ENCODE measurements at regions not wholly inside any gene's neighbourhood (a gene's known extent, or its start where the extent isn't known, plus 50 kb on each side); places are given as distances from the start of the nearest gene placed in this dataset.

DNA sequence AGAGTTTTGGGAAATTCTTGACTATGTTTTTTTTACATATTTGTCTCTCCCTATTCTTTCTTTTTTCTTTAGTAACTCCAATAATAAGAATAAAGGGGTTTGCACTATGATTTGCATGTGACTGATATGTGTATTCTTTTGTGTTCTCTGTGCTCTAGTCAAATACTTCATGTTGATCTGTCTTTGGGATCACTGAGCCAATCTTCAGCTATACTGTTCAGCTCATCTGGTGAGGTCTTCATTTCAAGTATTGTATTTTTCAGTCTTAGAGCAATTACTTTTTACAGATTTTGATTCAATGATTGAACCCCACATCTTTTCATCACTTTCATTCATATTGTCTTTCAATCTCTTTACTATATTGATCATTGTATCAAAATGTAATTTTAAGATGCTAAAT is 58.1 kb upstream of the TAF11L2 start:
- no peak overlapping the region for H3K4me2 ChIP-seq (ENCODE audit: low read length)
- no peaks in the 10 kb centered on the region for H3K79me1 ChIP-seq (ENCODE audit: low read length)
- H3K18ac ChIP-seq (ENCODE audit: low read length) = no peak overlapping the region
- no peak overlapping the region for H4K5ac ChIP-seq (ENCODE audit: low read length)
- no peaks in the 10 kb centered on the region for H3K27me3 ChIP-seq (ENCODE audit: insufficient read depth, low read length, poor library complexity)
- no peaks in the 10 kb centered on the region for H3K4me1 ChIP-seq (ENCODE audit: control insufficient read depth, low read depth, low read length)
- no peak overlapping the region for H2BK15ac ChIP-seq (replicated peaks; ENCODE audit: low read depth)
- no peak for DNase-seq
- no peaks in the 10 kb centered on the region for H3K79me2 ChIP-seq (ENCODE audit: control insufficient read depth, insufficient read depth, low read length)
- no peak overlapping the region for H3K4ac ChIP-seq (ENCODE audit: low read depth, low read length)
- H3K23ac ChIP-seq (ENCODE audit: low read length) = no peak overlapping the region
- H3K36me3 ChIP-seq (ENCODE audit: control insufficient read depth, insufficient read depth, low read length) = no peaks in the 10 kb centered on the region
- H2BK120ac ChIP-seq (ENCODE audit: low read depth, low read length) = no peak overlapping the region
- H3K4me3 ChIP-seq (ENCODE audit: low read length) = no peak overlapping the region
- H3K56ac ChIP-seq (ENCODE audit: low read length) = no peak overlapping the region
- H2BK5ac ChIP-seq (ENCODE audit: low read length) = no peak overlapping the region
- no peak overlapping the region for H2AK5ac ChIP-seq (ENCODE audit: low read length)
- no peak overlapping the region for H3K9ac ChIP-seq (ENCODE audit: low read length)
- H3K27ac ChIP-seq (ENCODE audit: low read depth, low read length) = no peak overlapping the region
- no peak overlapping the region for H4K8ac ChIP-seq (ENCODE audit: low read depth, low read length)

GRCh38 chr5:17440766-17441165 is 57.3 kb upstream of the TAF11L2 start:
- no peak overlapping the region for H3K4me3 ChIP-seq (ENCODE audit: low read length)
- no peak overlapping the region for H3K18ac ChIP-seq (ENCODE audit: low read length)
- no peaks in the 10 kb centered on the region for H3K4me1 ChIP-seq (ENCODE audit: control insufficient read depth, low read depth, low read length)
- H2BK120ac ChIP-seq (ENCODE audit: low read depth, low read length) = no peak overlapping the region
- no peaks in the 10 kb centered on the region for H3K36me3 ChIP-seq (ENCODE audit: control insufficient read depth, insufficient read depth, low read length)
- H2BK5ac ChIP-seq (ENCODE audit: low read length) = no peak overlapping the region
- no peak overlapping the region for H3K4me2 ChIP-seq (ENCODE audit: low read length)
- H3K9ac ChIP-seq (ENCODE audit: low read length) = no peak overlapping the region
- no peak overlapping the region for H2BK15ac ChIP-seq (replicated peaks; ENCODE audit: low read depth)
- H3K27me3 ChIP-seq (ENCODE audit: insufficient read depth, low read length, poor library complexity) = no peaks in the 10 kb centered on the region
- no peak overlapping the region for H3K27ac ChIP-seq (ENCODE audit: low read depth, low read length)
- no peaks in the 10 kb centered on the region for H3K79me2 ChIP-seq (ENCODE audit: control insufficient read depth, insufficient read depth, low read length)
- no peak overlapping the region for H3K56ac ChIP-seq (ENCODE audit: low read length)
- H4K8ac ChIP-seq (ENCODE audit: low read depth, low read length) = no peak overlapping the region
- H2AK5ac ChIP-seq (ENCODE audit: low read length) = no peak overlapping the region
- H3K23ac ChIP-seq (ENCODE audit: low read length) = no peak overlapping the region
- H4K5ac ChIP-seq (ENCODE audit: low read length) = no peak overlapping the region
- DNase-seq = no peak
- no peak overlapping the region for H3K4ac ChIP-seq (ENCODE audit: low read depth, low read length)
- no peaks in the 10 kb centered on the region for H3K79me1 ChIP-seq (ENCODE audit: low read length)

- no peak overlapping the region for H3K23ac ChIP-seq (ENCODE audit: low read length)
- no peak overlapping the region for H3K4me2 ChIP-seq (ENCODE audit: low read length)
- H3K4me1 ChIP-seq (ENCODE audit: control insufficient read depth, low read depth, low read length) = no peaks in the 10 kb centered on the region
- no peak for DNase-seq
- no peak overlapping the region for H3K18ac ChIP-seq (ENCODE audit: low read length)
- H4K5ac ChIP-seq (ENCODE audit: low read length) = no peak overlapping the region
- H3K4me3 ChIP-seq (ENCODE audit: low read length) = no peak overlapping the region
- H2AK5ac ChIP-seq (ENCODE audit: low read length) = no peak overlapping the region
- H3K27me3 ChIP-seq (ENCODE audit: insufficient read depth, low read length, poor library complexity) = no peaks in the 10 kb centered on the region
- no peaks in the 10 kb centered on the region for H3K79me1 ChIP-seq (ENCODE audit: low read length)
- no peak overlapping the region for H2BK120ac ChIP-seq (ENCODE audit: low read depth, low read length)
- H3K27ac ChIP-seq (ENCODE audit: low read depth, low read length) = no peak overlapping the region
- H3K4ac ChIP-seq (ENCODE audit: low read depth, low read length) = no peak overlapping the region
- H2BK15ac ChIP-seq (replicated peaks; ENCODE audit: low read depth) = no peak overlapping the region
- no peak overlapping the region for H2BK5ac ChIP-seq (ENCODE audit: low read length)
- H4K8ac ChIP-seq (ENCODE audit: low read depth, low read length) = no peak overlapping the region
- H3K36me3 ChIP-seq (ENCODE audit: control insufficient read depth, insufficient read depth, low read length) = no peaks in the 10 kb centered on the region
- H3K56ac ChIP-seq (ENCODE audit: low read length) = no peak overlapping the region
- no peaks in the 10 kb centered on the region for H3K79me2 ChIP-seq (ENCODE audit: control insufficient read depth, insufficient read depth, low read length)
- no CpG with 5 or more reads among the region's 3 CpGs for WGBS (ENCODE audit: extremely low coverage, insufficient coverage, low lambda C conversion rate)
- H3K9ac ChIP-seq (ENCODE audit: low read length) = no peak overlapping the region
Observed at GRCh38 chr5:17441351-17441750, 56.7 kb upstream of the TAF11L2 start.

GRCh38 chr5:17443333-17444130 is 54.5 kb upstream of the TAF11L2 start:
- no peak overlapping the region for H3K56ac ChIP-seq (ENCODE audit: low read length)
- no peak overlapping the region for H4K8ac ChIP-seq (ENCODE audit: low read depth, low read length)
- H2AK5ac ChIP-seq (ENCODE audit: low read length) = no peak overlapping the region
- H3K36me3 ChIP-seq (ENCODE audit: control insufficient read depth, insufficient read depth, low read length) = no peaks in the 10 kb centered on the region
- WGBS (ENCODE audit: extremely low coverage, insufficient coverage, low lambda C conversion rate) = no CpG with 5 or more reads among the region's 23 CpGs
- no peak overlapping the region for H2BK120ac ChIP-seq (ENCODE audit: low read depth, low read length)
- no peak overlapping the region for H3K23ac ChIP-seq (ENCODE audit: low read length)
- DNase-seq = peak; percentile 27
- no peak overlapping the region for H3K27ac ChIP-seq (ENCODE audit: low read depth, low read length)
- no peaks in the 10 kb centered on the region for H3K79me1 ChIP-seq (ENCODE audit: low read length)
- H4K5ac ChIP-seq (ENCODE audit: low read length) = no peak overlapping the region
- no peak overlapping the region for H3K4ac ChIP-seq (ENCODE audit: low read depth, low read length)
- H3K9ac ChIP-seq (ENCODE audit: low read length) = no peak overlapping the region
- H2BK15ac ChIP-seq (replicated peaks; ENCODE audit: low read depth) = no peak overlapping the region
- H3K27me3 ChIP-seq (ENCODE audit: insufficient read depth, low read length, poor library complexity) = no peaks in the 10 kb centered on the region
- no peak overlapping the region for H3K4me2 ChIP-seq (ENCODE audit: low read length)
- H2BK5ac ChIP-seq (ENCODE audit: low read length) = no peak overlapping the region
- H3K79me2 ChIP-seq (ENCODE audit: control insufficient read depth, insufficient read depth, low read length) = no peaks in the 10 kb centered on the region
- H3K18ac ChIP-seq (ENCODE audit: low read length) = no peak overlapping the region
- no peak overlapping the region for H3K4me3 ChIP-seq (ENCODE audit: low read length)
- no peaks in the 10 kb centered on the region for H3K4me1 ChIP-seq (ENCODE audit: control insufficient read depth, low read depth, low read length)

GRCh38 chr5:17444496-17444895 is 53.5 kb upstream of the TAF11L2 start:
- no peak overlapping the region for H3K23ac ChIP-seq (ENCODE audit: low read length)
- H2AK5ac ChIP-seq (ENCODE audit: low read length) = no peak overlapping the region
- no peak overlapping the region for H4K8ac ChIP-seq (ENCODE audit: low read depth, low read length)
- H3K79me2 ChIP-seq (ENCODE audit: control insufficient read depth, insufficient read depth, low read length) = no peaks in the 10 kb centered on the region
- no peak overlapping the region for H3K27ac ChIP-seq (ENCODE audit: low read depth, low read length)
- no peaks in the 10 kb centered on the region for H3K36me3 ChIP-seq (ENCODE audit: control insufficient read depth, insufficient read depth, low read length)
- no CpG with 5 or more reads among the region's 1 CpG for WGBS (ENCODE audit: extremely low coverage, insufficient coverage, low lambda C conversion rate)
- H3K9ac ChIP-seq (ENCODE audit: low read length) = no peak overlapping the region
- no peak overlapping the region for H3K4me3 ChIP-seq (ENCODE audit: low read length)
- H3K56ac ChIP-seq (ENCODE audit: low read length) = no peak overlapping the region
- no peak overlapping the region for H2BK5ac ChIP-seq (ENCODE audit: low read length)
- no peaks in the 10 kb centered on the region for H3K27me3 ChIP-seq (ENCODE audit: insufficient read depth, low read length, poor library complexity)
- H3K4ac ChIP-seq (ENCODE audit: low read depth, low read length) = no peak overlapping the region
- H3K4me2 ChIP-seq (ENCODE audit: low read length) = no peak overlapping the region
- no peak overlapping the region for H2BK15ac ChIP-seq (replicated peaks; ENCODE audit: low read depth)
- no peak for DNase-seq
- no peaks in the 10 kb centered on the region for H3K79me1 ChIP-seq (ENCODE audit: low read length)
- no peak overlapping the region for H2BK120ac ChIP-seq (ENCODE audit: low read depth, low read length)
- no peak overlapping the region for H4K5ac ChIP-seq (ENCODE audit: low read length)
- H3K4me1 ChIP-seq (ENCODE audit: control insufficient read depth, low read depth, low read length) = no peaks in the 10 kb centered on the region
- H3K18ac ChIP-seq (ENCODE audit: low read length) = no peak overlapping the region

GRCh38 chr5:17445185-17445584 is 52.8 kb upstream of the TAF11L2 start:
- Histone ChIP-seq H3K36me3 (ENCODE audit: control insufficient read depth, insufficient read depth, low read length) (no peaks in the 10 kb centered on the region), H2BK5ac (ENCODE audit: low read length) (no peak overlapping the region), H3K4me2 (ENCODE audit: low read length) (no peak overlapping the region), H3K23ac (ENCODE audit: low read length) (no peak overlapping the region), H3K9ac (ENCODE audit: low read length) (no peak overlapping the region), H3K4me3 (ENCODE audit: low read length) (no peak overlapping the region), H2BK120ac (ENCODE audit: low read depth, low read length) (no peak overlapping the region), H3K27me3 (ENCODE audit: insufficient read depth, low read length, poor library complexity) (no peaks in the 10 kb centered on the region), H3K4ac (ENCODE audit: low read depth, low read length) (no peak overlapping the region), H3K56ac (ENCODE audit: low read length) (no peak overlapping the region), H2AK5ac (ENCODE audit: low read length) (no peak overlapping the region), H3K18ac (ENCODE audit: low read length) (no peak overlapping the region), H3K79me1 (ENCODE audit: low read length) (no peaks in the 10 kb centered on the region), H3K27ac (ENCODE audit: low read depth, low read length) (no peak overlapping the region), H2BK15ac (replicated peaks; ENCODE audit: low read depth) (no peak overlapping the region), H3K4me1 (ENCODE audit: control insufficient read depth, low read depth, low read length) (no peaks in the 10 kb centered on the region), H4K8ac (ENCODE audit: low read depth, low read length) (no peak overlapping the region), H3K79me2 (ENCODE audit: control insufficient read depth, insufficient read depth, low read length) (no peaks in the 10 kb centered on the region), H4K5ac (ENCODE audit: low read length) (no peak overlapping the region)
- DNase-seq = no peak
- WGBS (ENCODE audit: extremely low coverage, insufficient coverage, low lambda C conversion rate) = no CpG with 5 or more reads among the region's 2 CpGs

Data from mesendoderm (in vitro differentiated cells).